ENCODE measurements at regions not wholly inside any gene's neighbourhood (a gene's known extent, or its start where the extent isn't known, plus 50 kb on each side); places are given as distances from the start of the nearest gene placed in this dataset.

- TF ChIP-seq EP300 (IDR thresholded peaks at IDR 0.05; ENCODE audit: low read length) (no peak), ZNF512 (tag; IDR thresholded peaks at IDR 0.05) (no peak), CHD2 (IDR thresholded peaks at IDR 0.05; ENCODE audit: low read depth, low read length) (no peak), CBX2 (IDR thresholded peaks at IDR 0.05; ENCODE audit: insufficient read depth, low read length, poor library complexity, severe bottlenecking) (no peak), ZC3H11A (IDR thresholded peaks at IDR 0.05; ENCODE audit: low read depth, low read length) (no peak), FIP1L1 (IDR thresholded peaks at IDR 0.05; ENCODE audit: low read depth, low read length, poor library complexity, severe bottlenecking) (no peak), ZNF274 (IDR thresholded peaks at IDR 0.05; ENCODE audit: borderline replicate concordance, low read depth, low read length) (no peak), ELF1 (tag; IDR thresholded peaks at IDR 0.05) (no peak), CTCF (IDR thresholded peaks at IDR 0.05 in 2 of 3, conservative IDR thresholded peaks at IDR 0.05 in 1 of 3; ENCODE audit: insufficient read depth in 2 of 3, low read depth in 1 of 3, low read length in 3 of 3) (no peak), NFYB (IDR thresholded peaks at IDR 0.05; ENCODE audit: extremely low read depth, insufficient read length) (no peak), SMARCA4 (IDR thresholded peaks at IDR 0.05) (no peak), NR2F6 (CRISPR knock-in tag; IDR thresholded peaks at IDR 0.05) (no peak), ZNF644 (tag; IDR thresholded peaks at IDR 0.05; ENCODE audit: low read depth) (no peak), POLR2AphosphoS5 (IDR thresholded peaks at IDR 0.05; ENCODE audit: control insufficient read depth, insufficient read depth, low read depth, low read length) (no peak)
These were observed 612.9 kb upstream of the MAN1A1 start for GRCh38 chr6:119962505-119962904.
